ENCODE measurements at regions not wholly inside any gene's neighbourhood (a gene's known extent, or its start where the extent isn't known, plus 50 kb on each side); places are given as distances from the start of the nearest gene placed in this dataset.

DNA sequence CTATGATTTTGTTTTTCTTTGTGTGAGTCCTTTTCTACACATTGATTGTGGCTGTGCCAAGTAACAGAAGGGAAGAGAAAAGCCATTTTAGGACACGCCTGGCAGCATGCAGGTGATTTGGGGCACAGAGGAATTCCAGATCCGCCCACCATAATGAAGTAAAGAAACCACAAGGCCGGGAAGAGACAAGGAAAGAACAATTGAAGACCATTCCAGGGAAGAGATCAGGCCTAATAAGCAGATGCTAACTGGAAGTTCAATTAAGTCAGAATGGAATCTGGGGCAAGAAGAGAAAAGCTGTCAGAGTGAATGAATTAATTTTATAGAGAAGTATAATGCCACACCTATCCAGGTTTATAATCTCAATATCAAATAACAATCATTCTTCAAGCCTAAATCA lies 110.2 kb upstream of the ISL1 start:
- H3K4me3 ChIP-seq (ENCODE audit: low read length): no peak overlapping the region
- no peaks in the 10 kb centered on the region for H3K9me3 ChIP-seq (ENCODE audit: control insufficient read depth, low read depth, low read length)
- no peaks in the 10 kb centered on the region for H3K27me3 ChIP-seq (ENCODE audit: control insufficient read depth, insufficient read depth, low read length)
- H3K9ac ChIP-seq (ENCODE audit: low read length): no peak overlapping the region
- H3K4me1 ChIP-seq (ENCODE audit: control insufficient read depth, low read depth, low read length): peaks cover 6% of the 10 kb centered on the region
- no peak overlapping the region for H3K27ac ChIP-seq (ENCODE audit: low read length)
- H3K36me3 ChIP-seq (ENCODE audit: control insufficient read depth, low read depth, low read length): no peaks in the 10 kb centered on the region

GRCh38 chr5:51273871-51274270 lies 109.4 kb upstream of the ISL1 start:
- Histone ChIP-seq H3K4me1 (ENCODE audit: control insufficient read depth, low read depth, low read length) (peaks cover 12% of the 10 kb centered on the region), H3K36me3 (ENCODE audit: control insufficient read depth, low read depth, low read length) (no peaks in the 10 kb centered on the region), H3K4me3 (ENCODE audit: low read length) (no peak overlapping the region), H3K9ac (ENCODE audit: low read length) (no peak overlapping the region), H3K27me3 (ENCODE audit: control insufficient read depth, insufficient read depth, low read length) (no peaks in the 10 kb centered on the region), H3K9me3 (ENCODE audit: control insufficient read depth, low read depth, low read length) (no peaks in the 10 kb centered on the region), H3K27ac (ENCODE audit: low read length) (no peak overlapping the region)

- H3K4me3 ChIP-seq (ENCODE audit: low read length): no peak overlapping the region
- H3K27me3 ChIP-seq (ENCODE audit: control insufficient read depth, insufficient read depth, low read length): no peaks in the 10 kb centered on the region
- peaks cover 16% of the 10 kb centered on the region for H3K4me1 ChIP-seq (ENCODE audit: control insufficient read depth, low read depth, low read length)
- no peaks in the 10 kb centered on the region for H3K36me3 ChIP-seq (ENCODE audit: control insufficient read depth, low read depth, low read length)
- no peak overlapping the region for H3K27ac ChIP-seq (ENCODE audit: low read length)
- H3K9ac ChIP-seq (ENCODE audit: low read length): no peak overlapping the region
- no peaks in the 10 kb centered on the region for H3K9me3 ChIP-seq (ENCODE audit: control insufficient read depth, low read depth, low read length)
Measured at GRCh38 chr5:51275428-51275827, 107.8 kb upstream of the ISL1 start.

- Histone ChIP-seq H3K27ac (ENCODE audit: low read length) (no peak overlapping the region), H3K9me3 (ENCODE audit: control insufficient read depth, low read depth, low read length) (no peaks in the 10 kb centered on the region), H3K4me1 (ENCODE audit: control insufficient read depth, low read depth, low read length) (peaks cover 10% of the 10 kb centered on the region), H3K4me3 (ENCODE audit: low read length) (no peak overlapping the region), H3K27me3 (ENCODE audit: control insufficient read depth, insufficient read depth, low read length) (no peaks in the 10 kb centered on the region), H3K9ac (ENCODE audit: low read length) (no peak overlapping the region), H3K36me3 (ENCODE audit: control insufficient read depth, low read depth, low read length) (no peaks in the 10 kb centered on the region)
Measured at GRCh38 chr5:51276250-51276649, 107.0 kb upstream of the ISL1 start.

DNA sequence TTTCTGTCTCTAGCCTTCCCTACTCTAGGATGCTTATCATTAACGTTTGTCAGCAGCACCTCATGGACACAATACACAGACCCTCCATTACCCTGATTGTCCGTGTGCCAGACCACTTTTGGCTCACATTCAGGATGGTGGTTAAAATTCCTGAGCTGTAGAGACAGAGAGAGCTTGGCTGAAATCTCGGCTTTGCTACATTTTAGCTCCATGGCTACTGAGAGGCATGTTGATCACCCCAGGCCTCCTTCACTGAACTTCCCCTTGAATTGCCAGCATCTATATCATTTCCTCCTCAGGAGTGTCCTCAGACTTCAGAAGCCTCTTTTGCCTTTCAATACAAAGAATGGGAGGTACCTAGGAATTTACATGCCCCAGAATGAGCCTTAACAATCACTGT lies 104.7 kb upstream of the ISL1 start:
- H3K27me3 ChIP-seq (ENCODE audit: control insufficient read depth, insufficient read depth, low read length): no peaks in the 10 kb centered on the region
- no peaks in the 10 kb centered on the region for H3K9me3 ChIP-seq (ENCODE audit: control insufficient read depth, low read depth, low read length)
- H3K27ac ChIP-seq (ENCODE audit: low read length): no peak overlapping the region
- H3K36me3 ChIP-seq (ENCODE audit: control insufficient read depth, low read depth, low read length): no peaks in the 10 kb centered on the region
- H3K9ac ChIP-seq (ENCODE audit: low read length): no peak overlapping the region
- peaks cover 10% of the 10 kb centered on the region for H3K4me1 ChIP-seq (ENCODE audit: control insufficient read depth, low read depth, low read length)
- no peak overlapping the region for H3K4me3 ChIP-seq (ENCODE audit: low read length)

DNA sequence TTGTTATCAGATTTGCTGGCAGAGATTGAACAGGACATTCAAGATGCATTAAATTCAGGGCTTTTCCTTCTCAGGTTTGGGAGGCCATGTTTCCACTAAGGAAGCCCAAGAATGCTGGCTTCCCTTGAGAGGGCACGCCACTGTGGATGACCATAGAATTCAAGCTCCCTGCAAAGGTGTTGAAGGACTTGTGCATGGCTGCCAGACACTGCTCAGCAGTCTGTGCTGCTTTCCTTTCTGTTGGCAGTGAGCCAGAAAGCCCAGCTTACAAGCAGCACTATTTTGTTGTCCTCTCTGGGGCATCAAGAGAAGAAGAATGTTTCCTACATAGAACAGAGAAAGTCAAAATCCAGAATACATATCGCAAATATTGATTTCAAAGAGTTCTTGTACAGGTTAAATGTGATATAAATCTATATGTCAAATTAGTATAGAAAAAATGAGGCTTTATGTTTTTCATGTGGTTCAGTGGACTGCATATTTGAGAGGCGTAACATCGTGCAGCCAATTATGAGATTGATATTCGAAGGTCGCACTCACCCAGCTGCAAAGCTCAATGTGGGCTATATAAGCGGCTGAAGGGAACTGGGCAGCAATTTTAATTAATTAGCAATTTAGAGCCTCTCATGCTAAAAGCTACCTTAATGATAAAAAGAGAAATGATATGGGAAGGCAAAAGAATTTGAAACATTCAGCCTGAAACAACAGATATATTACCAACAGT lies 103.1 kb upstream of the ISL1 start:
- Histone ChIP-seq H3K27me3 (ENCODE audit: control insufficient read depth, insufficient read depth, low read length) (no peaks in the 10 kb centered on the region), H3K9ac (ENCODE audit: low read length) (no peak overlapping the region), H3K4me1 (ENCODE audit: control insufficient read depth, low read depth, low read length) (peaks cover 10% of the 10 kb centered on the region), H3K4me3 (ENCODE audit: low read length) (no peak overlapping the region), H3K9me3 (ENCODE audit: control insufficient read depth, low read depth, low read length) (no peaks in the 10 kb centered on the region), H3K27ac (ENCODE audit: low read length) (no peak overlapping the region), H3K36me3 (ENCODE audit: control insufficient read depth, low read depth, low read length) (no peaks in the 10 kb centered on the region)

- no peak overlapping the region for H3K27ac ChIP-seq (ENCODE audit: low read length)
- no peaks in the 10 kb centered on the region for H3K9me3 ChIP-seq (ENCODE audit: control insufficient read depth, low read depth, low read length)
- H3K4me1 ChIP-seq (ENCODE audit: control insufficient read depth, low read depth, low read length): peaks cover 3% of the 10 kb centered on the region
- H3K9ac ChIP-seq (ENCODE audit: low read length): no peak overlapping the region
- no peak overlapping the region for H3K4me3 ChIP-seq (ENCODE audit: low read length)
- H3K27me3 ChIP-seq (ENCODE audit: control insufficient read depth, insufficient read depth, low read length): no peaks in the 10 kb centered on the region
- no peaks in the 10 kb centered on the region for H3K36me3 ChIP-seq (ENCODE audit: control insufficient read depth, low read depth, low read length)
Measured at GRCh38 chr5:51286046-51286445, 97.2 kb upstream of the ISL1 start.

GRCh38 chr5:51302343-51302742 lies 80.9 kb upstream of the ISL1 start:
- H3K36me3 ChIP-seq (ENCODE audit: control insufficient read depth, low read depth, low read length): no peaks in the 10 kb centered on the region
- no peaks in the 10 kb centered on the region for H3K9me3 ChIP-seq (ENCODE audit: control insufficient read depth, low read depth, low read length)
- no peaks in the 10 kb centered on the region for H3K4me1 ChIP-seq (ENCODE audit: control insufficient read depth, low read depth, low read length)
- H3K27me3 ChIP-seq (ENCODE audit: control insufficient read depth, insufficient read depth, low read length): no peaks in the 10 kb centered on the region
- no peak overlapping the region for H3K4me3 ChIP-seq (ENCODE audit: low read length)
- H3K9ac ChIP-seq (ENCODE audit: low read length): no peak overlapping the region
- H3K27ac ChIP-seq (ENCODE audit: low read length): no peak overlapping the region

- Histone ChIP-seq H3K9me3 (ENCODE audit: control insufficient read depth, low read depth, low read length) (no peaks in the 10 kb centered on the region), H3K4me1 (ENCODE audit: control insufficient read depth, low read depth, low read length) (peaks cover 5% of the 10 kb centered on the region), H3K4me3 (ENCODE audit: low read length) (no peak overlapping the region), H3K36me3 (ENCODE audit: control insufficient read depth, low read depth, low read length) (no peaks in the 10 kb centered on the region), H3K27me3 (ENCODE audit: control insufficient read depth, insufficient read depth, low read length) (no peaks in the 10 kb centered on the region), H3K9ac (ENCODE audit: low read length) (no peak overlapping the region), H3K27ac (ENCODE audit: low read length) (no peak overlapping the region)
Measured at GRCh38 chr5:51326844-51327243, 56.4 kb upstream of the ISL1 start.
